NCI-H526 treated with DMSO at 0.1 percent for 48 hours (cell line): ENCODE measurements at regions not wholly inside any gene's neighbourhood (a gene's known extent, or its start where the extent isn't known, plus 50 kb on each side); places are given as distances from the start of the nearest gene placed in this dataset.

Experiments used
- DNase-seq: peaks from one replicate; lab custom pipeline; 2025; lab: John Stamatoyannopoulos, UW

GRCh38 chr9:90100014-90100413 lies 495.2 kb downstream of the GADD45G start:
- DNase-seq = no peak

GRCh38 chr9:90102292-90102901 lies 497.6 kb downstream of the GADD45G start:
- DNase-seq = peak; percentile 42

- DNase-seq = no peak
Measured at GRCh38 chr9:90103771-90104170, 499.0 kb downstream of the GADD45G start.

- DNase-seq = no peak
Measured at GRCh38 chr9:90105773-90106172, 501.0 kb downstream of the GADD45G start.

- no peak for DNase-seq
Measured at GRCh38 chr9:90107040-90107725, 502.4 kb downstream of the GADD45G start.

- no peak for DNase-seq
Measured at GRCh38 chr9:90107726-90108655, 503.2 kb downstream of the GADD45G start.

- no peak for DNase-seq
Measured at GRCh38 chr9:90112788-90113187, 508.0 kb downstream of the GADD45G start.

- DNase-seq = no peak
Measured at GRCh38 chr9:90114641-90115425, 510.0 kb downstream of the GADD45G start.

- no peak for DNase-seq
Measured at GRCh38 chr9:90121762-90122161, 517.0 kb downstream of the GADD45G start.

- no peak for DNase-seq
Measured at GRCh38 chr9:90124961-90125360, 517.7 kb downstream of the DIRAS2 start.

- no peak for DNase-seq
Measured at GRCh38 chr9:90127923-90128322, 514.7 kb downstream of the DIRAS2 start.

- DNase-seq = no peak
Measured at GRCh38 chr9:90128587-90129190, 513.9 kb downstream of the DIRAS2 start.

GRCh38 chr9:90129446-90129845 lies 513.2 kb downstream of the DIRAS2 start:
- DNase-seq = no peak

- DNase-seq = no peak
Measured at GRCh38 chr9:90131568-90131967, 511.1 kb downstream of the DIRAS2 start.

- DNase-seq = no peak
Measured at GRCh38 chr9:90132866-90133265, 509.8 kb downstream of the DIRAS2 start.

GRCh38 chr9:90137801-90138200 lies 504.8 kb downstream of the DIRAS2 start:
- no peak for DNase-seq

GRCh38 chr9:90140131-90140818 lies 502.3 kb downstream of the DIRAS2 start:
- no peak for DNase-seq

GRCh38 chr9:90141723-90142122 lies 500.9 kb downstream of the DIRAS2 start:
- DNase-seq = no peak

GRCh38 chr9:90142580-90142979 lies 500.0 kb downstream of the DIRAS2 start:
- peak; percentile 15 for DNase-seq

GRCh38 chr9:90147426-90147825 lies 495.2 kb downstream of the DIRAS2 start:
- no peak for DNase-seq

GRCh38 chr9:90156318-90156717 lies 486.3 kb downstream of the DIRAS2 start:
- DNase-seq = no peak
